HepG2 (cell line): ENCODE measurements at regions not wholly inside any gene's neighbourhood (a gene's known extent, or its start where the extent isn't known, plus 50 kb on each side); places are given as distances from the start of the nearest gene placed in this dataset.

ENCODE experiments used
- ATAC-seq: fragments of 200-7000 bp; cut with Tn5 transposase; 3 replicates; pipeline ENCODE4 v1.9.1; 2020; ENCODE audit warnings: mild to moderate bottlenecking, moderate library complexity
- BruUV-seq: library from RNA; stranded (reverse); fragments of 400-500 nt; replicated peaks from 2 replicates; lab custom pipeline; 2021; lab: Mats Ljungman, UMichigan
- CTCF ChIA-PET: fragments of 300-600 bp; formaldehyde crosslinking; extraction: SDS; loops from one replicate; lab custom pipeline; 2021; ENCODE audit warnings: low total read pairs, inconsistent platforms, low intra/inter-chr PET ratio; lab: Yijun Ruan, JAX
- POLR2A ChIA-PET: fragments of 350-600 bp; sonication (Branson Sonifier 250); formaldehyde crosslinking; loops from one replicate; lab custom pipeline; 2020; ENCODE audit warnings: antibody characterized with exemption, inconsistent platforms; lab: Yijun Ruan, JAX
- DNase-seq: peaks from one replicate; pipeline ENCODE4 v3.0.0-alpha.2; 2015; ENCODE audit warnings: low spot score
- FAIRE-seq: peaks from 3 replicates; lab custom pipeline; 2011; peaks lifted over from hg19 to GRCh38; lab: Jason Lieb, UNC
- H2AFZ ChIP-seq: one replicate; pipeline ENCODE4 v1.6.1; 2011; ENCODE audit warnings: low read length, inconsistent platforms
- H3K27ac ChIP-seq: fragments of 300-600 bp; 3 replicates; pipeline ENCODE4 v1.8.0; 2011; ENCODE audit warnings: mixed run types, mild to moderate bottlenecking, mixed read lengths, low read length, inconsistent platforms; ENCODE audit not compliant: insufficient read depth; ENCODE audit errors: extremely low read length
- H3K27me3 ChIP-seq, 2 experiments: fragments of 200-600 bp in 1 of 2; 2 replicates in 1 of 2; 3 replicates in 1 of 2; pipeline versions ENCODE4 v1.6.0 to v1.8.0; 2011; ENCODE audit warnings: low read length in 2 of 2, mild to moderate bottlenecking in 2 of 2, moderate library complexity in 2 of 2, inconsistent platforms in 1 of 2; ENCODE audit not compliant: insufficient read depth in 2 of 2, control insufficient read depth in 1 of 2
- H3K36me3 ChIP-seq, 2 experiments: fragments of 200-600 bp in 1 of 2; replicated peaks in 1 of 2; 2 replicates in 1 of 2; 3 replicates in 1 of 2; pipeline versions ENCODE4 v1.5.1 to v1.8.0; 2011; ENCODE audit warnings: low read length in 2 of 2, inconsistent platforms in 1 of 2; ENCODE audit not compliant: insufficient read depth in 2 of 2, control insufficient read depth in 1 of 2
- H3K4me1 ChIP-seq: 2 replicates; pipeline ENCODE4 v1.5.1; 2012; ENCODE audit warnings: low read length, inconsistent platforms; ENCODE audit not compliant: insufficient read depth
- H3K4me2 ChIP-seq: 2 replicates; pipeline ENCODE4 v1.6.0; 2011; ENCODE audit warnings: low read depth, low read length, inconsistent platforms
- H3K4me3 ChIP-seq, 3 experiments: fragments of 200-600 bp in 1 of 3; sonication (generic), shearing (Covaris generic) in 1 of 3; replicated peaks in 1 of 3; 2 replicates each; pipeline ENCODE4 v1.5.1; 2011 to 2016; ENCODE audit warnings: low read length in 3 of 3, inconsistent platforms in 2 of 3, low read depth in 2 of 3, mild to moderate bottlenecking in 2 of 3, control low read depth in 1 of 3, mixed read lengths in 1 of 3; ENCODE audit not compliant: insufficient read depth in 1 of 3
- H3K79me2 ChIP-seq: one replicate; pipeline ENCODE4 v1.6.1; 2011; ENCODE audit warnings: low read length, inconsistent platforms; ENCODE audit not compliant: insufficient read depth
- H3K9ac ChIP-seq: 2 replicates; pipeline ENCODE4 v1.6.0; 2011; ENCODE audit warnings: mild to moderate bottlenecking, low read depth, low read length, inconsistent platforms; ENCODE audit not compliant: insufficient read depth
- H3K9me3 ChIP-seq: 2 replicates; pipeline ENCODE4 v1.5.1; 2012; ENCODE audit warnings: mild to moderate bottlenecking, low read length
- H4K20me1 ChIP-seq: 2 replicates; pipeline ENCODE4 v1.6.0; 2011; ENCODE audit warnings: inconsistent platforms, mild to moderate bottlenecking, low read length, moderate library complexity; ENCODE audit not compliant: insufficient read depth
- MLLT10 ChIP-seq: sonication (generic); formaldehyde crosslinking; IDR thresholded peaks from 2 replicates; pipeline ENCODE4 v1.4.0; 2020; ENCODE audit warnings: missing genetic modification reagents
- MYNN ChIP-seq: sonication (generic); formaldehyde crosslinking; IDR thresholded peaks from 2 replicates; pipeline ENCODE4 v1.4.0; 2020; ENCODE audit warnings: mild to moderate bottlenecking, low read depth, missing genetic modification reagents
- NFATC3 ChIP-seq: sonication (generic); formaldehyde crosslinking; IDR thresholded peaks from 2 replicates; pipeline ENCODE4 v1.5.1; 2020; ENCODE audit warnings: mild to moderate bottlenecking, missing genetic modification reagents
- SCMH1 ChIP-seq: sonication (generic); formaldehyde crosslinking; IDR thresholded peaks from 2 replicates; pipeline ENCODE4 v1.9.0; 2021; ENCODE audit warnings: missing genetic modification reagents, mild to moderate bottlenecking, borderline replicate concordance
- SP4 ChIP-seq: sonication (generic); formaldehyde crosslinking; IDR thresholded peaks from 2 replicates; pipeline ENCODE4 v1.8.1; 2023; ENCODE audit warnings: mild to moderate bottlenecking, missing genetic modification reagents
- TCF7L2 ChIP-seq: IDR thresholded peaks from 2 replicates; pipeline ENCODE4 v1.6.1; 2011; ENCODE audit warnings: mild to moderate bottlenecking, low read depth, low read length, moderate library complexity
- TP53 ChIP-seq: sonication (generic); formaldehyde crosslinking; conservative IDR thresholded peaks from 2 replicates; pipeline ENCODE4 v1.4.0; 2020; ENCODE audit warnings: missing genetic modification reagents
- ZNF326 ChIP-seq: sonication (generic); formaldehyde crosslinking; IDR thresholded peaks from 2 replicates; pipeline ENCODE4 v1.4.0; 2020; ENCODE audit warnings: missing genetic modification reagents, borderline replicate concordance
- WGBS: methylation state at CpG from one replicate; pipeline ENCODE4 v1.1.6; 2017; ENCODE audit warnings: low lambda C conversion rate; 5-methylcytosine and 5-hydroxymethylcytosine counted together
- in situ Hi-C: cut with HindIII; loops from 2 replicates; pipeline ENCODE4 v1.10.0; 2017; ENCODE audit warnings: low pct_unique_long_range_greater_than_20kb; ENCODE audit not compliant: extremely low pct_ligation_motif_present
- intact Hi-C: fragments of 100-400 bp; cut with micrococcal nuclease; formaldehyde crosslinking; loops from one replicate; pipeline ENCODE4 v1.10.0; 2022; ENCODE audit not compliant: unreplicated experiment
- TF ChIP-seq, protein P1 (sequence below): sonication (generic); formaldehyde crosslinking; IDR thresholded peaks from 2 replicates; pipeline ENCODE4 v1.5.1; 2020; ENCODE audit warnings: missing genetic modification reagents, mild to moderate bottlenecking, borderline replicate concordance
- TF ChIP-seq, protein P2 (sequence below): sonication (generic); formaldehyde crosslinking; IDR thresholded peaks from 2 replicates; pipeline ENCODE4 v1.9.0; 2021; ENCODE audit warnings: missing genetic modification reagents, borderline replicate concordance

- TF ChIP-seq, protein P1, sequence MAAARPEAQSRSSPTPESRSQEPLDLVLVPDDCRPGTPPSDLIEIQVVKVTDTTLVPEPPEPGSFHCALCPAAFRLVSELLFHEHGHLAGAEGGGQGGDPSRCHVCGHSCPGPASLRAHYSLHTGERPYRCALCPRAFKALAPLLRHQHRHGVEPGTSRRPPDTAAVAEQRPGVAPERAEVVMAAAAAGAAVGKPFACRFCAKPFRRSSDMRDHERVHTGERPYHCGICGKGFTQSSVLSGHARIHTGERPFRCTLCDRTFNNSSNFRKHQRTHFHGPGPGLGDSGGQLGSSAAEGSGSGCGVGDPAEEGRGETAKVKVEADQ (CRISPR knock-in tag), result no peak
- no peak for TF ChIP-seq NFATC3 (CRISPR knock-in tag)
- TF ChIP-seq SP4 (CRISPR knock-in tag), result no peak
- no peak for TF ChIP-seq MYNN
- TF ChIP-seq, protein P2, sequence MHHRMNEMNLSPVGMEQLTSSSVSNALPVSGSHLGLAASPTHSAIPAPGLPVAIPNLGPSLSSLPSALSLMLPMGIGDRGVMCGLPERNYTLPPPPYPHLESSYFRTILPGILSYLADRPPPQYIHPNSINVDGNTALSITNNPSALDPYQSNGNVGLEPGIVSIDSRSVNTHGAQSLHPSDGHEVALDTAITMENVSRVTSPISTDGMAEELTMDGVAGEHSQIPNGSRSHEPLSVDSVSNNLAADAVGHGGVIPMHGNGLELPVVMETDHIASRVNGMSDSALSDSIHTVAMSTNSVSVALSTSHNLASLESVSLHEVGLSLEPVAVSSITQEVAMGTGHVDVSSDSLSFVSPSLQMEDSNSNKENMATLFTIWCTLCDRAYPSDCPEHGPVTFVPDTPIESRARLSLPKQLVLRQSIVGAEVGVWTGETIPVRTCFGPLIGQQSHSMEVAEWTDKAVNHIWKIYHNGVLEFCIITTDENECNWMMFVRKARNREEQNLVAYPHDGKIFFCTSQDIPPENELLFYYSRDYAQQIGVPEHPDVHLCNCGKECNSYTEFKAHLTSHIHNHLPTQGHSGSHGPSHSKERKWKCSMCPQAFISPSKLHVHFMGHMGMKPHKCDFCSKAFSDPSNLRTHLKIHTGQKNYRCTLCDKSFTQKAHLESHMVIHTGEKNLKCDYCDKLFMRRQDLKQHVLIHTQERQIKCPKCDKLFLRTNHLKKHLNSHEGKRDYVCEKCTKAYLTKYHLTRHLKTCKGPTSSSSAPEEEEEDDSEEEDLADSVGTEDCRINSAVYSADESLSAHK (CRISPR knock-in tag), result no peak
- no peak for TF ChIP-seq ZNF326
- TF ChIP-seq MLLT10 (CRISPR knock-in tag), result no peak
- no peak for TF ChIP-seq SCMH1 (CRISPR knock-in tag)
Measured at GRCh38 chr18:10381951-10382350, 72.5 kb upstream of the APCDD1 start (continued).

GRCh38 chr18:10386049-10386448, 68.4 kb upstream of the APCDD1 start:
- no peaks in the 10 kb centered on the region for H3K79me2 ChIP-seq
- H3K27ac ChIP-seq, result no peak overlapping the region
- no peak overlapping the region for H2AFZ ChIP-seq
- ATAC-seq, result no peak
- intact Hi-C loops (no loop called here), in situ Hi-C loops (no loop called here)
- POLR2A ChIA-PET, result no interaction called here
- no peak overlapping the region for H3K4me3 ChIP-seq
- H3K4me1 ChIP-seq, result no peaks in the 10 kb centered on the region
- WGBS, result 25% methylated on average over 4 of the region's 4 CpGs
- H3K9me3 ChIP-seq, result no peaks in the 10 kb centered on the region
- BruUV-seq, result no TSS peak
- peaks cover 0 to 2% of the 10 kb centered on the region in 2 experiments; a peak in 1 of 5 replicates for H3K27me3 ChIP-seq
- no peak overlapping the region for H3K4me2 ChIP-seq
- no peak for FAIRE-seq
- no peak for DNase-seq
- H3K36me3 ChIP-seq, result no peaks in the 10 kb centered on the region
- no peaks in the 10 kb centered on the region for H4K20me1 ChIP-seq
- H3K9ac ChIP-seq, result no peak overlapping the region
- CTCF ChIA-PET, result no interaction called here
- TF ChIP-seq TP53 (CRISPR knock-in tag) (no peak), TCF7L2 (no peak)
- TF ChIP-seq, all 625 proteins: peak for 0
